ENCODE measurements at regions not wholly inside any gene's neighbourhood (a gene's known extent, or its start where the extent isn't known, plus 50 kb on each side); places are given as distances from the start of the nearest gene placed in this dataset.

- Histone ChIP-seq H2BK5ac (ENCODE audit: insufficient read length, low read length) (no peak overlapping the region), H2BK12ac (ENCODE audit: insufficient read length, low read depth, low read length) (no peak overlapping the region), H4K8ac (replicated peaks; ENCODE audit: insufficient read length, low read depth, low read length) (no peak overlapping the region), H3K9me3 (ENCODE audit: control insufficient read depth, low read depth, low read length) (no peaks in the 10 kb centered on the region), H2BK20ac (ENCODE audit: low read depth, low read length, poor library complexity, severe bottlenecking) (no peak overlapping the region), H3K27me3 (ENCODE audit: insufficient read depth, low read length) (no peaks in the 10 kb centered on the region), H2BK120ac (ENCODE audit: low read depth, low read length, poor library complexity, severe bottlenecking) (no peak overlapping the region), H3K27ac (ENCODE audit: insufficient read length, low read depth, low read length) (no peak overlapping the region), H3K14ac (ENCODE audit: insufficient read depth, low read length) (no peak overlapping the region), H3K18ac (ENCODE audit: insufficient read length, low read depth, low read length) (no peak overlapping the region), H3K79me1 (ENCODE audit: insufficient read depth, low read depth, low read length, poor library complexity, severe bottlenecking) (no peaks in the 10 kb centered on the region), H4K91ac (ENCODE audit: insufficient read length, low read depth, low read length) (no peak overlapping the region), H3T11ph (ENCODE audit: low read length) (no peak overlapping the region), H3K4me2 (ENCODE audit: insufficient read depth, insufficient read length, low read length) (no peak overlapping the region), H3K23ac (ENCODE audit: insufficient read length, low read depth, low read length) (no peak overlapping the region), H2AK5ac (ENCODE audit: insufficient read length, low read length) (no peak overlapping the region), H3K79me2 (ENCODE audit: insufficient read depth, low read length) (no peaks in the 10 kb centered on the region), H2AFZ (ENCODE audit: low read length) (no peak overlapping the region), H3K56ac (ENCODE audit: insufficient read length, low read depth, low read length) (no peak overlapping the region), H2BK15ac (ENCODE audit: low read depth, low read length) (no peak overlapping the region), H3K4ac (ENCODE audit: low read depth, low read length) (no peak overlapping the region), H3K9ac (ENCODE audit: extremely low read depth, insufficient read length, low read length) (no peak overlapping the region), H4K5ac (ENCODE audit: insufficient read length, low read depth, low read length) (no peak overlapping the region), H3K4me1 (ENCODE audit: insufficient read depth, low read length) (peaks cover 2% of the 10 kb centered on the region; the same call in 1 of the 2 replicates), H4K20me1 (ENCODE audit: control insufficient read depth, insufficient read depth, insufficient read length) (no peaks in the 10 kb centered on the region), H3K23me2 (ENCODE audit: insufficient read length, low read depth, low read length, poor library complexity, severe bottlenecking) (no peaks in the 10 kb centered on the region)
- no peaks in the 10 kb centered on the region for H3K36me3 Mint-ChIP-seq (ENCODE audit: insufficient read depth in 1 of 3, low read depth in 3 of 3)
- no peak overlapping the region for H3K27ac Mint-ChIP-seq
- H3K27me3 Mint-ChIP-seq (ENCODE audit: low read depth) = no peaks in the 10 kb centered on the region
- WGBS (ENCODE audit: extremely low coverage, insufficient read length, low lambda C conversion rate) = no CpG with 5 or more reads among the region's 2 CpGs
- DNase-seq = no peak
- H3K4me3 Mint-ChIP-seq = no peak overlapping the region
- TF ChIP-seq CTCF (conservative IDR thresholded peaks at IDR 0.05) = no peak
- peaks cover 8 to 14% of the 10 kb centered on the region in 2 experiments; a peak in 3 of 4 replicates for H3K4me1 Mint-ChIP-seq
- no peaks in the 10 kb centered on the region for H3K9me3 Mint-ChIP-seq
Measured at GRCh38 chr3:187941848-187942194, 196.6 kb upstream of the BCL6 start.

All from H9 (cell line).